ENCODE measurements at regions not wholly inside any gene's neighbourhood (a gene's known extent, or its start where the extent isn't known, plus 50 kb on each side); places are given as distances from the start of the nearest gene placed in this dataset.

GRCh38 chr16:86806181-86806837, 228.0 kb downstream of the FOXL1 start:
- Histone ChIP-seq H3K36me3 (ENCODE audit: control insufficient read depth in 2 of 2, insufficient read depth in 1 of 2, low read length in 2 of 2) (no peaks in the 10 kb centered on the region), H3K4me1 (ENCODE audit: control insufficient read depth, insufficient read depth, low read length) (peaks cover 5% of the 10 kb centered on the region; the same call in 1 of the 2 replicates), H3K9me3 (ENCODE audit: control insufficient read depth, insufficient read depth, low read depth, low read length) (no peaks in the 10 kb centered on the region), H3K4me3 (ENCODE audit: low read depth, low read length) (no peak overlapping the region), H3K27ac (ENCODE audit: extremely low read depth, low read depth, low read length) (no peak overlapping the region)
- TF ChIP-seq ZBTB26 (tag by site-specific recombination; optimal IDR thresholded peaks at IDR 0.05) (peak; percentile 18), ZNF558 (tag by site-specific recombination; IDR thresholded peaks at IDR 0.05) (no peak), ZNF324 (tag by site-specific recombination; IDR thresholded peaks at IDR 0.05) (no peak), ZNF23 (tag by site-specific recombination; IDR thresholded peaks at IDR 0.05; ENCODE audit: borderline replicate concordance) (no peak), PRDM10 (tag by site-specific recombination; IDR thresholded peaks at IDR 0.05) (peak; percentile 93), ZBTB17 (tag by site-specific recombination; IDR thresholded peaks at IDR 0.05) (no peak), ZNF600 (tag by site-specific recombination; IDR thresholded peaks at IDR 0.05) (no peak), ZNF785 (tag by site-specific recombination; IDR thresholded peaks at IDR 0.05) (0 out of 2 replicates have a peak, but pooled peaks have one; percentile 37), ZNF148 (tag by site-specific recombination; IDR thresholded peaks at IDR 0.05; ENCODE audit: borderline replicate concordance) (no peak), SETDB1 (IDR thresholded peaks at IDR 0.05; ENCODE audit: insufficient read length, low read length) (no peak), KLF7 (tag by site-specific recombination; IDR thresholded peaks at IDR 0.05; ENCODE audit: borderline replicate concordance) (no peak), ZFP41 (tag by site-specific recombination; IDR thresholded peaks at IDR 0.05; ENCODE audit: borderline replicate concordance) (no peak), ZNF670 (tag by site-specific recombination; IDR thresholded peaks at IDR 0.05; ENCODE audit: low read depth) (no peak), ELK4 (IDR thresholded peaks at IDR 0.05; ENCODE audit: borderline replicate concordance, low read depth, low read length) (no peak)
- TF ChIP-seq, protein P1, sequence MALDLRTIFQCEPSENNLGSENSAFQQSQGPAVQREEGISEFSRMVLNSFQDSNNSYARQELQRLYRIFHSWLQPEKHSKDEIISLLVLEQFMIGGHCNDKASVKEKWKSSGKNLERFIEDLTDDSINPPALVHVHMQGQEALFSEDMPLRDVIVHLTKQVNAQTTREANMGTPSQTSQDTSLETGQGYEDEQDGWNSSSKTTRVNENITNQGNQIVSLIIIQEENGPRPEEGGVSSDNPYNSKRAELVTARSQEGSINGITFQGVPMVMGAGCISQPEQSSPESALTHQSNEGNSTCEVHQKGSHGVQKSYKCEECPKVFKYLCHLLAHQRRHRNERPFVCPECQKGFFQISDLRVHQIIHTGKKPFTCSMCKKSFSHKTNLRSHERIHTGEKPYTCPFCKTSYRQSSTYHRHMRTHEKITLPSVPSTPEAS (tag by site-specific recombination; IDR thresholded peaks at IDR 0.05) = no peak
- CTCF ChIA-PET = interaction anchor here (0.7 to 1.3 kb wide), 2 partner anchors 45 to 1779 kb away, joined by 4 to 5 read pairs; partner anchors contain the start of gene KIAA0513
- POLR2A ChIA-PET = interaction anchor here (0.7 to 1.7 kb wide), 4 partner anchors 8 to 23 kb away, joined by 3 to 9 read pairs (median 4); no protein-coding TSS in a partner anchor
